ENCODE measurements at regions not wholly inside any gene's neighbourhood (a gene's known extent, or its start where the extent isn't known, plus 50 kb on each side); places are given as distances from the start of the nearest gene placed in this dataset.

DNA sequence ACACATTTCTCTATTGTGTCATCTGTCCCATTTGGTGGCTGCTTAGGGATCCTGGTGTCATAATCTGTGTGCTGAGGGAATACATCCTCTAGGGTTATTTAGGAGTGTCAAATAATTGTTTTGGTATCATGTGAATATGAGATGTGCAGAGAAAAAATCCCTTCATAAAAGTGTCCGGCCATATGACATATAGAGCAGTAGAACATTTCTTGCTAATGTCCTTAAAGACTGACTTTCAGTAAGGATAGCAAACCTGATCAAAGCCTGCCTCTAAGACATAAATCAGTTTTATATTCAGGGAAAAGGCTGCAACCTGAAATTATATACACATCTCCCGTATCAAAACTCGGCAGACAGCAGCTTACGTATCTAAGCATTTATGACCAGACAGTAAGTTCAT lies 211.6 kb downstream of the ADAM29 start:
- DNase-seq, result no peak

GRCh38 chr4:175139205-175139604 lies 221.0 kb downstream of the ADAM29 start:
- no peak for DNase-seq

DNA sequence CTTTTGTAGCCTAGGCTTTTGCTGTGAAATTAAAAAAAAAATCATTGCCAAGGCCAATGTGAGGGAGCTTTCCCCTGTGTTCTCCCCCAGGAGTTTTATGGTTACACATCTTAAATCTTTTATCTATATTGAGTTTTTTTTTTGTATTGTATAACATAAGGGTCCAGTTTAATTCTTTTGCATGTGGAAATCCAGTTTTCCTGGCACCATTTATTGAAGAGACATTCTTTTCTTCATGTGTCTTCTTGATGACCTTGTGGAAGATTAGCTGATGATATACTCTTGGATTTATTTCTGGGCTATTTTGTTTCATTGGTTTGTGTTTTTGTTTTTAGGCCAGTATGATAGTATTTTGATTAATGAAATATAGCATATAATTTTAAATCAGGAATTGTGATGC lies 225.0 kb downstream of the ADAM29 start:
- DNase-seq, result no peak

- DNase-seq, result no peak
Measured at GRCh38 chr4:175146799-175147198, 228.6 kb downstream of the ADAM29 start.

- DNase-seq, result no peak
Measured at GRCh38 chr4:175147233-175147632, 229.1 kb downstream of the ADAM29 start.

DNA sequence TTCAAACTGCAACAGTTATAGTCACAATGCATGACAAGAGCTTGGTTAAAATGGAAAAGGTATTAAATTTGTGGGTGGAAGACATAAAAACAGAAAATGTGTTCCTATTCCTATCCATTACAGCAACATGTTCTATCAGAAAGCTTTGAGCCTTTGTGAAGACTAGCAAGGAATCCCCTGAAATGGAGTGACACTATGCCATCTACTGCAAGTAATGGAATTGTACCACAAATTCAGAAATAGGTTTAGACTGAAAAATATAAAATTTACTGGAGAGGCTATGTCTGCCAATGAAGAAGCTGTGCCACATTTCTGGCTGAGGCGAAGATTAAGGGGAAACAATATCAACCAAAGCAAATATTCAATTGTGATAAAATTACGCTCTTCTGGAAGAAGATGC lies 247.9 kb downstream of the ADAM29 start:
- DNase-seq, result no peak

DNA sequence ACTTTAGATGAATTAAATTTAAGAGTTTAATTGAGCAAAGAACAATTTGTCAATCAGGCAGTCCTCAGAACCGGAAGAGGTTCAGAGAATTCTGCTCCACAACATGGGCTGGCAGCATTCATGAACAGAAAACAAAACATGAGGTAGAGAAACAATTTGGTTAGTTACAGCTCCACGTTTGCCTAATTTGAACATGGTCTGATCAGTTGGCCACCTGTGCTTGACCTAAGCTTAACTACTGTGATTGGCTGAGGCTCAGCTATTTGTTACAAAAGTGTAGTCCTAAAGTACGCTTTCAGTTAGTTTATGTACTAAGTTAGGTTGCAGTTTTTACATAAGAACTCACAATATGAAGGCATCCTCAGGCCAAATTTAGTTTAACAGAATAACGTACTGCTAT lies 258.6 kb downstream of the ADAM29 start:
- DNase-seq, result no peak

- DNase-seq, result no peak
Measured at GRCh38 chr4:175190654-175191053, 272.5 kb downstream of the ADAM29 start.

GRCh38 chr4:175198056-175198455 lies 279.9 kb downstream of the ADAM29 start:
- no peak for DNase-seq

DNA sequence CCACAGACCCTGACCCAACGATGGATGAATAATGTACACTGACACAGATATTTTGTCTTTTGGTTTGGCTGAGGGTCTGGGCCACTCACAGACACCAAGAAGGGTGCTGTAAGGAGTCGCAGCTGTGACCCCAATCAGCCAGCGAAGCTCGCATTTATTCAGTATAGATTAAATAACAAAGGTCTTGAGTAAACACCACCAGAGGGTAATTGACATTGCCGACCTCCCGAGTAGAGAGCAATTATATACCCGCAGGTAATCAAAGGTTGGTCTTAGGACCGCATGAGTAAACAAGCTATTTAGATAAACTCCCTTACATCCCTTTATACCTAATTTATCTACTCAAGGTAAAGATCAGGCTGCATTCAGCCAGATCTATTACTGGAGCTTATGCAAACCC lies 297.1 kb downstream of the ADAM29 start:
- no peak for DNase-seq

DNA sequence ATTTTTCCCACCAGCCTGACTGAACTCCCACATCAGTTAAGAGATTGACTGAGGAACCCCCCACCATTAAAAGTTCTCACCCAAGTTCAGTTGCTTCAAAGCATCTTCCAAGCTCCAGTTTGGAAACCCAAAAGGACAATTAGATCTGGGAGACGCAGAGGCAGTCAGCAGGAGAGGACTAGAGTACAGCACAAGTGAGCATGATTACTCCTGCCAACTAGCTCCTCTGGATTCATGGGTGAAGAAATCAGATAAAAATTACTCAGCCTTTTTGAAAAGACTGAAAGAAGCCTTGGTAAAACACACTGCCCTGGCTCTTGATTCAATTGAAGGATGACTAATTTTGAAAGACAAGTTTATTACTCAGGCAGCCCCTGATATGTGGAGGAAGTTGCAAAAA lies 297.5 kb downstream of the ADAM29 start:
- DNase-seq, result no peak

DNA sequence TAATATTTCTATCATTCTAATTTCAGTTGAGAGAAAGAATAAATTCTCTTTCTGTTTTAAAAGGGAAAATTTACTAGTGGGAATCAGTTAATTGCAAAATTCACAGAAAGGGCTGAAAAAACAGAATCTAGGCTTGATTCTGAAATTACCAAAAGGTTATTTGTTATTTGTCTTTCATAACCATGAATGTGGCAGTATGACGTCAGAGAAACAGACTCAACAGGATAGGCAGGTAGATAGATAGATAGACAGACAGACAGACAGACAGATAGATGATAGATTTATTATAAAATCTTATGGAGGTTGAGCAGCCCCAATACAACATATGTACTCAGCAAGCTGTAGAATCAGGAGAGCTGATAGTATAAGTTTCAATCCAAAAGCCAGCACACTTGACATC lies 311.0 kb downstream of the ADAM29 start:
- DNase-seq, result no peak

- DNase-seq, result no peak
Measured at GRCh38 chr4:175234162-175234561, 316.0 kb downstream of the ADAM29 start.

DNA sequence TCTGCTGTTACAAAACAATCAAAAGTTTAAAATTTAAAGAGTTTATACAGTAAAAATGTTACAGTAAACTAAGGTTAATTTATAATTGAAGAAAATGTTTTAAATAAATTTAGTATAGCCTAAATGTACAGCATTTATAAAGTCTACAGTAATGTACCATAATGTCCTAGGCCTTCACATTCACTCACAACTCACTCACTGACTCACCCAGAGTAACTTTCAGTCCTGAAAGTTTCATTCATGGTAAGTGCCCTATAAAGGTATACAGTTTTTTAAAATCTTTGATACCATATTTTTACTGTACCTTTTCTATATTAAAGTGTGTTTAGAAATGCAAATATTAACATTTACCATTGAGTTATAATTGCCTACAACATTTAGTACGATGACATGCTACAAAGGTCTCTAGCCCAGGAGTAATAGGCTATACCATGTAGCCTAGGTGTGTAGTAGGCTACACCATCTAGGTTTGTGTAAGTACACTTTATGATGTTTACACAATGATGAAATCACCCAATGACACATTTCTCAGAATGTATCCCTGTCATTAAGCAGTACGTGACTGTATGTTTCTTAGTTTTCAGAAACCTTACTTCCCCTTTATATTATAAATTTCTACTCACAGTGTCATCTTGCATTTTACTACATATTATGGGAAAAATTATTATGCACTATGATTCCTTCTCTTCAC lies 320.8 kb downstream of the ADAM29 start:
- DNase-seq, result no peak

DNA sequence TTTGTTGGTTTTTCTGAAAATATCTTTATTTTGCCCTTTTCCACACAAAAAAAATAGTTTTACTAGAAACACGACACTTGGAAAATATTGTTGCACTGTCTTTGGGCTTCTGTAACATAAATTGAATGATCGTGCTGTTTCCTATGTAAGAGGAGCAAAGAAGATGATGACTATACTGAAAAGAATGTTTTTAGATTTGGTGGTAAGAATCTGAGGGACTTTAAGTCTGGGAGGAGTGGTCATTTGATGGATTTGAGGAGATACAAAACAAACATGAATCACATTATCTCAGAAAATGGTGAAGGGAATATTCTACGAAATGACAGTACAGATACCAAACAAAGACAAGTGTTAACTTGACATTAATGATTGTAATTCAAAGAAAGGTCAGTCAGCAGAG lies 328.8 kb downstream of the ADAM29 start:
- DNase-seq, result no peak

DNA sequence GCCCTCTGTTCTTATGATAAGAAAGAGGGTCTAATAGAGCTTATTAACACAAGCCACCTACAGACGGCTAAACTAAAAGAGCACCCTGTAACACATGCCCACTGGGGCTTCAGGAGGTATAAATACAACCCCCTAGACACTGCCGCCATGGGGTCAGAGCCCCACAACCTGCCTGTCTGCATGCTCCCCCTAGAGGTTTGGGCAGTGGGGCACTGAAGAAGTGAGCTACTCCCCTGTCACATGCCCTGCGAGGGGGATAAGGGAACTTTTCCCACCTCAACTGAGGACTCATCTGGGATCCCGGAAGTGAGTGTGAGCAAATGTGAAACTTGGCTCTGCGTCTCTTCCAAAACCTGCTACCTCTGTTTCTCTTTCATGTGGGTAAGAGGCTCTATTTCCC lies 334.5 kb downstream of the ADAM29 start:
- no peak for DNase-seq

- DNase-seq, result no peak
Measured at GRCh38 chr4:175253184-175253902, 335.2 kb downstream of the ADAM29 start.

- DNase-seq, result no peak
Measured at GRCh38 chr4:175263537-175263936, 345.4 kb downstream of the ADAM29 start.

GRCh38 chr4:175271010-175271630 lies 353.0 kb downstream of the ADAM29 start:
- no peak for DNase-seq

DNA sequence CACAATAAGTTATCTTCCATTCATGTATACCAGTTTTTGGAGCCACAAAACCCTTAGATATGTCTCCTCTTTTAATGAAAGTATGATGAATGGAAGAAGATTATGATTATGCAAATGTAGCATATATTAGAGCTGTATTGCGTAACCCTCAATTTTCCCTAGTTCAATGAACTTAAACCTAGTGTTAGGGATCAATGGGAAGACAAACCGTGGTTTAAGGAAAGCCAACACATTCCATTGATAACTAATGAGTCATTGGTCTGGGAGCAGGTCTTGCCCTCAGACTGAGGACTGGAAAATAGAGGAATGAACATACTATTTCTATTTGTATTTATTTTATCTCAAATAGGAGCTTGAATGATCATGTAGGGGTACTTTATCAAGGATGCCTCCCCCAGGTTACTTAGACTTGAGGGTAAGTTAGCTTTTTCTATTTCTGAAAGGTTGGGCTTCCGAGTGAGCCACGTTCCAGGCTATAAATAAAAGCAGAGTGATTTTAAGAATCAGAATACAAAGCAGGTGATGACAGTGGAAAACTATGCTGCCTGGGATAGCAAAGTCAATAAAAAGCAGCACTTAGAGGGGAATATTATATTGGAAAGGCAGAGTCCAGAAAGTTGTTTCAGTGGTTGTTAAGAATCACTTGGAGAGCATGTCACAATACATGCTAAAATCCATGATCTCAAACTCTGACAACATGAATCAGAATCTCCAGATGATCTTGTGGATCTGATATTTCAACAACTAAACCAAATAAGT lies 356.0 kb downstream of the ADAM29 start:
- DNase-seq, result no peak

DNA sequence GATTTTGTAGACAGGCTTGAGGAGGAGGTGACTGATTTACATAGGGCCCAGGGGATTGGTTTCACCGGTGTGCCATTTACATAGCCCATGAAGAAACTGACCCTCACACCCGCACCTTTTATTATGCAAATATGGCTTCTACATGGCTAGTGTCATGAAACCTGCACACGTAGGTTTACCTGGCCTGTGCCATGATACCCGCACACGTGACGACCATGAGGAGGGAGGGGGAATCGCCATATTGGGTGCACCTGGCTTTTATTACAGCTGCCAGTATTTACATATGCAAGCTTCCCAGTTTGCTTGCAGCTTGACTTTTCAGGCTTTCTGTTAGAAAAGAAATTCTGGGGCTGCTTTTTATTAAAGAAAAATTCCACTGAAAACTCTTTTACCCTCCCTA lies 359.7 kb downstream of the ADAM29 start:
- peak; percentile 90 for DNase-seq

GRCh38 chr4:175280153-175280552 lies 362.0 kb downstream of the ADAM29 start:
- no peak for DNase-seq

- DNase-seq, result no peak
Measured at GRCh38 chr4:175281894-175282293, 363.7 kb downstream of the ADAM29 start.

DNA sequence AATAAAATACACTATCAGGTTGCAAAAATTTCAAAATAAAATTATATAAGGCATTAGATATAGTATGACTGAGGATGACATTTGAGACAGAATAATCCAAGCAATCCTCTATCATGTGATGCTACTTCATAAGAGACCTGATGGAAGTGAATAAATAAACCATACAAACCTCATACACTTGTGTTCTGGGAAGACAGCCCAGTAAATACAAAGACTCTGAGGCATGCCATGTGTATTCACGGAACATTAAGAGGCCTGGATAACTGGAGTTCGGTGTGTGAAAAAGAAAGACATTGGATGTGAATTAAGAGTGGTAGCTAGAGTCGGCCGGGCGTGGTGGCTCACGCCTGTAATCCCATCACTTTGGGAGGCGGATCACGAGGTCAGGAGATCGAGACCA lies 364.2 kb downstream of the ADAM29 start:
- DNase-seq, result no peak

Data from NCI-H526 treated with DMSO at 0.1 percent for 48 hours (cell line).